OCI-LY3 (cell line): ENCODE measurements at regions not wholly inside any gene's neighbourhood (a gene's known extent, or its start where the extent isn't known, plus 50 kb on each side); places are given as distances from the start of the nearest gene placed in this dataset.

Experiments
- H2AFZ ChIP-seq: fragments of 200-600, 300-600 bp; shearing (Covaris generic); 2 replicates; pipeline ENCODE4 v1.6.0; 2014; ENCODE audit warnings: antibody characterized with exemption, low read depth, low read length
- H3K27ac ChIP-seq: fragments of 200-600, 300-600 bp; sonication (generic); 2 replicates; pipeline ENCODE4 v1.5.1; 2014; ENCODE audit warnings: mild to moderate bottlenecking, low read length, moderate library complexity, mixed read lengths
- H3K27me3 ChIP-seq: fragments of 200-600, 300-600 bp; sonication (generic); 2 replicates; pipeline ENCODE4 v1.6.1; 2014; ENCODE audit warnings: low read depth, low read length, mixed read lengths
- H3K36me3 ChIP-seq: fragments of 200-600, 300-600 bp; sonication (generic); replicated peaks from 2 replicates; pipeline ENCODE3; 2014; ENCODE audit warnings: low read depth, low read length, mixed read lengths
- H3K4me1 ChIP-seq: fragments of 300-600, 200-600 bp; sonication (generic); 2 replicates; pipeline ENCODE4 v1.6.1; 2014; ENCODE audit warnings: low read length, mixed read lengths
- H3K4me2 ChIP-seq: fragments of 200-600, 300-600 bp; sonication (generic); 2 replicates; pipeline ENCODE4 v1.6.1; 2014; ENCODE audit warnings: low read length, mixed read lengths
- H3K4me3 ChIP-seq: fragments of 300-600, 200-600 bp; sonication (generic); 2 replicates; pipeline ENCODE4 v1.5.1; 2014; ENCODE audit warnings: antibody characterized with exemption, mild to moderate bottlenecking, low read length, moderate library complexity
- H3K79me2 ChIP-seq: fragments of 300-600, 200-600 bp; shearing (Covaris generic); 2 replicates; pipeline ENCODE4 v1.6.1; 2014; ENCODE audit warnings: mild to moderate bottlenecking, low read length, mixed read lengths
- H3K9ac ChIP-seq: fragments of 300-600, 200-600 bp; shearing (Covaris generic); 2 replicates; pipeline ENCODE4 v1.6.0; 2014; ENCODE audit warnings: mild to moderate bottlenecking, low read length, moderate library complexity
- H3K9me3 ChIP-seq: fragments of 200-600, 300-600 bp; shearing (Covaris generic); 2 replicates; pipeline ENCODE4 v1.6.1; 2014; ENCODE audit warnings: low read length, mixed read lengths; ENCODE audit not compliant: insufficient read depth
- H4K20me1 ChIP-seq: fragments of 200-600, 300-600 bp; sonication (generic); 2 replicates; pipeline ENCODE4 v1.6.1; 2016; ENCODE audit warnings: low read length, mixed read lengths; ENCODE audit not compliant: insufficient read depth
- EZH2phosphoT487 ChIP-seq: fragments of 200-600 bp; shearing (Covaris generic); IDR thresholded peaks from 2 replicates; pipeline ENCODE4 v1.6.1; 2018; ENCODE audit warnings: antibody characterized with exemption, mixed run types, low read depth
- TF ChIP-seq, protein P1 (sequence below): fragments of 200-600, 300-600 bp; sonication (generic); IDR thresholded peaks from 2 replicates; pipeline ENCODE4 v1.5.1; 2014; ENCODE audit warnings: antibody characterized with exemption, low read length, low read depth

DNA sequence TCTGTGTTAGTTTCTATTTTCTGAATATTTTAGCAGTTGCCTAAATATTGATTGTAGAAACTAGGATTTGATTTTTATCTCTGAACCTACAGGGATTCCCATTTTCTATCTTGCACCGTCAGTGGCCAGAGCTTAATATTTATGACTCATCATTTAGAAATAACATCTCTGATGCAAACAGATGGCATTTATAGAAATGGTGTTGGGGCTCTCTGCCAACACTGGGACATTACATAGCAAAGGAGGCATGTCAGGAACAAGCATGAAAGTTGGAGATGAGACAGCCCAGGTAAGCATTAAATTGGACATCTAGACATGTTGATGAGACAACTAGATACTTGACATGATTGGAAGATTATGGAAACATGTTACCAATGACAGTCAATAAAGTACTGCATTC, 165.3 kb upstream of the SYT4 start:
- Histone ChIP-seq H3K4me1 (peaks cover 17% of the 10 kb centered on the region), H3K9ac (no peak overlapping the region), H3K27ac (no peak overlapping the region), H3K79me2 (no peaks in the 10 kb centered on the region), H3K9me3 (peaks cover 19% of the 10 kb centered on the region), H3K4me3 (no peak overlapping the region), H3K36me3 (peaks cover 12% of the 10 kb centered on the region), H2AFZ (no peak overlapping the region), H4K20me1 (no peaks in the 10 kb centered on the region), H3K27me3 (no peaks in the 10 kb centered on the region), H3K4me2 (no peak overlapping the region)
- TF ChIP-seq EZH2phosphoT487, result no peak
- TF ChIP-seq, protein P1, sequence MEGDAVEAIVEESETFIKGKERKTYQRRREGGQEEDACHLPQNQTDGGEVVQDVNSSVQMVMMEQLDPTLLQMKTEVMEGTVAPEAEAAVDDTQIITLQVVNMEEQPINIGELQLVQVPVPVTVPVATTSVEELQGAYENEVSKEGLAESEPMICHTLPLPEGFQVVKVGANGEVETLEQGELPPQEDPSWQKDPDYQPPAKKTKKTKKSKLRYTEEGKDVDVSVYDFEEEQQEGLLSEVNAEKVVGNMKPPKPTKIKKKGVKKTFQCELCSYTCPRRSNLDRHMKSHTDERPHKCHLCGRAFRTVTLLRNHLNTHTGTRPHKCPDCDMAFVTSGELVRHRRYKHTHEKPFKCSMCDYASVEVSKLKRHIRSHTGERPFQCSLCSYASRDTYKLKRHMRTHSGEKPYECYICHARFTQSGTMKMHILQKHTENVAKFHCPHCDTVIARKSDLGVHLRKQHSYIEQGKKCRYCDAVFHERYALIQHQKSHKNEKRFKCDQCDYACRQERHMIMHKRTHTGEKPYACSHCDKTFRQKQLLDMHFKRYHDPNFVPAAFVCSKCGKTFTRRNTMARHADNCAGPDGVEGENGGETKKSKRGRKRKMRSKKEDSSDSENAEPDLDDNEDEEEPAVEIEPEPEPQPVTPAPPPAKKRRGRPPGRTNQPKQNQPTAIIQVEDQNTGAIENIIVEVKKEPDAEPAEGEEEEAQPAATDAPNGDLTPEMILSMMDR, result no peak

DNA sequence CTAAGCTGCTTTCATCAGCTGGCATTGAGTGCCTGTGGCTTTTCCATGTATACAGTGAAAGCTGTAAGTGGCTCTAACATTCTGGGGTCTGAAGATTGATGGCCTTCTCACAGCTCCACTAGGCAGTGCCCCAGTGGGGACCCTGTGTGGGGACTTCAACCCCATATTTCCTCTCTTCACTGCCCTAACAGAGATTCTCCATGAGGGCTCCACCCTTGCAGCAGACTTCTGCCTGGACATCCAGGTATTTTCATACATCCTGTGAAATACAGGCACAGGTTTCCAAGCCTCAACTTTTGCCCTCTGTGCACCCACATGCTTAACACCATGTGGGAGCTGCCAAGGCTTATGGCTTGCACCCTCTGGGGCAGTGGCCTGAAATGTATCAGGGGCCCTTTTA, 188.2 kb upstream of the SYT4 start:
- Histone ChIP-seq H3K4me2 (no peak overlapping the region), H3K27me3 (no peaks in the 10 kb centered on the region), H3K4me1 (no peaks in the 10 kb centered on the region), H3K79me2 (no peaks in the 10 kb centered on the region), H3K9ac (no peak overlapping the region), H4K20me1 (no peaks in the 10 kb centered on the region), H3K36me3 (peaks cover 3% of the 10 kb centered on the region), H3K9me3 (peaks cover 37% of the 10 kb centered on the region), H3K4me3 (no peak overlapping the region), H2AFZ (no peak overlapping the region), H3K27ac (no peak overlapping the region)
- TF ChIP-seq, protein P1, result no peak
- TF ChIP-seq EZH2phosphoT487, result no peak

DNA sequence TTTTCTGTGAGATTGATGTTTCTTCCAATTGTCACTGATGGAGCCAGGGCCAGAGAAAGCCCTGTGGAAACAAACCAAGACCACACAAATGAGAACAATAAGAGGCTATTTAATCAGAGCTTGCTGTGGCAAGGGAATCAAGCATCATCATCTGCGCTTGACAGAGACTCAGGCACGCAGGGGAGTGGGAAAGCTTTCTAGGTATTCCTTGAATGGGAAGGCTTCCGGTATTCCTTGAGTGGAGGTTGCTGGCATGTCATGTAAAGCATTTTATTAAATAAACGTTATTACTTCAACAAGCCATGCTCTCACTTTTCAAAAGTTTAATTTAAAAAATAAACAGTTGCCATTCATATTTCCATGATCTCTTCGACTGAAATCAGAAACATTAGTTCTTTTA, 194.6 kb upstream of the SYT4 start:
- Histone ChIP-seq H3K36me3 (peaks cover 3% of the 10 kb centered on the region), H3K27me3 (no peaks in the 10 kb centered on the region), H3K27ac (no peak overlapping the region), H3K4me3 (no peak overlapping the region), H3K79me2 (no peaks in the 10 kb centered on the region), H3K4me2 (no peak overlapping the region), H4K20me1 (no peaks in the 10 kb centered on the region), H3K4me1 (no peaks in the 10 kb centered on the region), H2AFZ (no peak overlapping the region), H3K9ac (no peak overlapping the region), H3K9me3 (peaks cover 4% of the 10 kb centered on the region; the same call in 1 of the 2 replicates)
- TF ChIP-seq, protein P1, result no peak

DNA sequence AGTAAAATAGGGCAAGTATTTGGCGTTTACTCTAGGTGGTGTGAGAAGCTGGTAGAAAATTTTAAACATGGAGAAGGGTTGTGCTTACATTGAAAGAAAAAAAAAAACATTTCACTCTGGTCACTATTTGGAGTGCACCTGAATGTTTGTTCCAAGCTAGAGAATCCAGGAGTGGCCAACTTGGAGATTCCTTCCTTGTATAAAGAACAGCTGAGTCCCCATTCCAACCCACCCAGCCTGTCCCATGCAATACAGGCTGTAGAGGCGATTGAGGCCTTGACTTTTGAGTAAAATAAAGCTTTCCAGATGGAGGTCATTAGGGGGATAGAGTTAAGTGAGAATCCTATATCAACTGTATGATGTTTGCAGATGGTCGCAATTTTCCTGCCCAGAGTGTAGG, 203.8 kb upstream of the SYT4 start:
- Histone ChIP-seq H3K9ac (no peak overlapping the region), H3K79me2 (no peaks in the 10 kb centered on the region), H2AFZ (no peak overlapping the region), H3K36me3 (peaks cover 11% of the 10 kb centered on the region), H3K27me3 (no peaks in the 10 kb centered on the region), H3K4me2 (no peak overlapping the region), H3K4me1 (no peaks in the 10 kb centered on the region), H3K27ac (no peak overlapping the region), H3K4me3 (no peak overlapping the region), H3K9me3 (peaks cover 28% of the 10 kb centered on the region), H4K20me1 (no peaks in the 10 kb centered on the region)
- no peak for TF ChIP-seq EZH2phosphoT487

DNA sequence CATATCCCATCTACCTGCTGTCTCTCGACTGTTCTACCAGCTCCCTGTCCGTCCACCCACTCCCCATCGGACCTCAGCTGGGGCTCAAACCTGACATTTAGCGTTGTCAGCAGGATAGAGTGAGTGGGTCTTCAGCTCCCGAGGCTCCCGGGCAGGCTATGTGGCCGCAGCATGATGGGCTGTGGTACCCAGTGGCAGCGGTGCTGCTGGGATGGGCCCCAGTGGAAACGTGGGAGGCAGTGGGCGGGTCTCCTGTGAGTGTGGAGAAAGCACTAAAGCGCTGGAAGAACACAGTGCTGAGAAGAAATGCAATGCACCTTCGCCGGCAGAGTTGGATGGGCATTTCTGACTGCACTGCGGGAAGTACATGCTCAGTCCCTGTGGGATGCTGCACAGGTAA, 204.8 kb upstream of the SYT4 start:
- Histone ChIP-seq H3K9ac (no peak overlapping the region), H3K9me3 (peaks cover 37% of the 10 kb centered on the region), H3K36me3 (peaks cover 18% of the 10 kb centered on the region), H3K4me2 (no peak overlapping the region), H2AFZ (no peak overlapping the region), H3K79me2 (no peaks in the 10 kb centered on the region), H3K4me3 (no peak overlapping the region), H3K4me1 (no peaks in the 10 kb centered on the region), H4K20me1 (no peaks in the 10 kb centered on the region), H3K27ac (no peak overlapping the region), H3K27me3 (no peaks in the 10 kb centered on the region)
- no peak for TF ChIP-seq EZH2phosphoT487
- TF ChIP-seq, protein P1, result no peak
